ENCODE measurements at regions not wholly inside any gene's neighbourhood (a gene's known extent, or its start where the extent isn't known, plus 50 kb on each side); places are given as distances from the start of the nearest gene placed in this dataset.

- TF ChIP-seq EZH2phosphoT487 (IDR thresholded peaks at IDR 0.05; ENCODE audit: low read depth) = no peak
- TF ChIP-seq, protein P1, sequence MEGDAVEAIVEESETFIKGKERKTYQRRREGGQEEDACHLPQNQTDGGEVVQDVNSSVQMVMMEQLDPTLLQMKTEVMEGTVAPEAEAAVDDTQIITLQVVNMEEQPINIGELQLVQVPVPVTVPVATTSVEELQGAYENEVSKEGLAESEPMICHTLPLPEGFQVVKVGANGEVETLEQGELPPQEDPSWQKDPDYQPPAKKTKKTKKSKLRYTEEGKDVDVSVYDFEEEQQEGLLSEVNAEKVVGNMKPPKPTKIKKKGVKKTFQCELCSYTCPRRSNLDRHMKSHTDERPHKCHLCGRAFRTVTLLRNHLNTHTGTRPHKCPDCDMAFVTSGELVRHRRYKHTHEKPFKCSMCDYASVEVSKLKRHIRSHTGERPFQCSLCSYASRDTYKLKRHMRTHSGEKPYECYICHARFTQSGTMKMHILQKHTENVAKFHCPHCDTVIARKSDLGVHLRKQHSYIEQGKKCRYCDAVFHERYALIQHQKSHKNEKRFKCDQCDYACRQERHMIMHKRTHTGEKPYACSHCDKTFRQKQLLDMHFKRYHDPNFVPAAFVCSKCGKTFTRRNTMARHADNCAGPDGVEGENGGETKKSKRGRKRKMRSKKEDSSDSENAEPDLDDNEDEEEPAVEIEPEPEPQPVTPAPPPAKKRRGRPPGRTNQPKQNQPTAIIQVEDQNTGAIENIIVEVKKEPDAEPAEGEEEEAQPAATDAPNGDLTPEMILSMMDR (IDR thresholded peaks at IDR 0.05; ENCODE audit: low read depth, low read length) = no peak
Observed at GRCh38 chr4:127140306-127140705, 492.5 kb upstream of the INTU start.
